IMR-90 (cell line): ENCODE measurements at regions not wholly inside any gene's neighbourhood (a gene's known extent, or its start where the extent isn't known, plus 50 kb on each side); places are given as distances from the start of the nearest gene placed in this dataset.
A peak's percentile ranks its signal among the peaks of the same experiment; 100 is the strongest.

ENCODE experiments used
- ATAC-seq: fragments of 200-7000 bp; cut with Tn5 transposase; 2 replicates; pipeline ENCODE4 v1.9.1; 2020; ENCODE audit warnings: low read depth, mild to moderate bottlenecking, moderate library complexity
- BruUV-seq: library from RNA; stranded (reverse); fragments of 400-500 nt; replicated peaks from 2 replicates; lab custom pipeline; 2021; lab: Mats Ljungman, UMichigan
- CTCF ChIA-PET: fragments of 300-600 bp; formaldehyde crosslinking; extraction: SDS; loops from one replicate; lab custom pipeline; 2021; ENCODE audit warnings: antibody characterized with exemption; lab: Yijun Ruan, JAX
- POLR2A ChIA-PET: fragments of 300-600 bp; sonication (Branson Sonifier 250); formaldehyde crosslinking; loops from one replicate; lab custom pipeline; 2022; ENCODE audit warnings: antibody characterized with exemption; ENCODE audit not compliant: unreplicated experiment; lab: Charles Lee
- DNase-seq: peaks from one replicate; pipeline ENCODE4 v3.0.0; 2013
- H2AFZ ChIP-seq: replicated peaks from 2 replicates; pipeline ENCODE3; 2013; ENCODE audit warnings: low read length, mild to moderate bottlenecking; ENCODE audit not compliant: poor library complexity
- H2AK5ac ChIP-seq: 2 replicates; pipeline ENCODE4 v1.6.1; 2013; ENCODE audit warnings: low read depth, low read length, inconsistent platforms
- H2AK9ac ChIP-seq: replicated peaks from 2 replicates; pipeline ENCODE3; 2013; ENCODE audit warnings: mild to moderate bottlenecking, low read depth, low read length, moderate library complexity; ENCODE audit not compliant: poor library complexity
- H2BK120ac ChIP-seq: 2 replicates; pipeline ENCODE4 v1.6.1; 2013; ENCODE audit warnings: low read depth, low read length, inconsistent platforms
- H2BK15ac ChIP-seq: 3 replicates; pipeline ENCODE4 v1.6.1; 2013; ENCODE audit warnings: low read depth, low read length, inconsistent platforms
- H2BK20ac ChIP-seq: 2 replicates; pipeline ENCODE4 v1.6.1; 2013; ENCODE audit warnings: low read depth, mild to moderate bottlenecking, inconsistent platforms, low read length, moderate library complexity
- H2BK5ac ChIP-seq: 2 replicates; pipeline ENCODE4 v1.6.1; 2013; ENCODE audit warnings: mild to moderate bottlenecking, low read depth, low read length, inconsistent platforms; ENCODE audit not compliant: poor library complexity, severe bottlenecking
- H3K14ac ChIP-seq: replicated peaks from 2 replicates; pipeline ENCODE4 v1.6.1; 2013; ENCODE audit warnings: low read depth, low read length, inconsistent platforms
- H3K18ac ChIP-seq: 2 replicates; pipeline ENCODE4 v1.6.1; 2013; ENCODE audit warnings: low read depth, low read length, control low read depth
- H3K23ac ChIP-seq: 2 replicates; pipeline ENCODE4 v1.6.1; 2013; ENCODE audit warnings: low read depth, low read length, inconsistent platforms
- H3K27ac ChIP-seq: 2 replicates; pipeline ENCODE4 v1.5.1; 2013; ENCODE audit warnings: mild to moderate bottlenecking, control low read depth, low read length; ENCODE audit not compliant: insufficient read depth
- H3K27me3 ChIP-seq: 2 replicates; pipeline ENCODE4 v1.6.1; 2013; ENCODE audit warnings: low read length; ENCODE audit not compliant: control insufficient read depth, insufficient read depth
- H3K36me3 ChIP-seq: 2 replicates; pipeline ENCODE4 v1.6.1; 2013; ENCODE audit warnings: low read length, mixed read lengths; ENCODE audit not compliant: control insufficient read depth, insufficient read depth
- H3K4ac ChIP-seq: 2 replicates; pipeline ENCODE4 v1.6.1; 2013; ENCODE audit warnings: low read depth, low read length, inconsistent platforms
- H3K4me1 ChIP-seq: 2 replicates; pipeline ENCODE4 v1.6.1; 2013; ENCODE audit warnings: low read length, mixed read lengths; ENCODE audit not compliant: control insufficient read depth, insufficient read depth
- H3K4me2 ChIP-seq: 2 replicates; pipeline ENCODE4 v1.6.1; 2013; ENCODE audit warnings: low read depth, mild to moderate bottlenecking, control low read depth, low read length, moderate library complexity
- H3K4me3 ChIP-seq: 2 replicates; pipeline ENCODE4 v1.5.1; 2013; ENCODE audit warnings: low read depth, mild to moderate bottlenecking, control low read depth, low read length, moderate library complexity; ENCODE audit not compliant: insufficient read depth
- H3K56ac ChIP-seq: 2 replicates; pipeline ENCODE4 v1.6.1; 2013; ENCODE audit warnings: low read length, inconsistent platforms; ENCODE audit not compliant: insufficient read depth; ENCODE audit errors: extremely low read depth
- H3K79me1 ChIP-seq, 2 experiments: 2 replicates each; pipeline ENCODE4 v1.6.1; 2013; ENCODE audit warnings: low read length in 2 of 2, inconsistent platforms in 1 of 2, low read depth in 1 of 2
- H3K9ac ChIP-seq: 2 replicates; pipeline ENCODE4 v1.6.1; 2013; ENCODE audit warnings: low read depth, low read length, control low read depth
- H3K9me1 ChIP-seq: 2 replicates; pipeline ENCODE4 v1.6.1; 2013; ENCODE audit warnings: low read length, inconsistent platforms; ENCODE audit not compliant: insufficient read depth
- H3K9me3 ChIP-seq: 2 replicates; pipeline ENCODE4 v1.6.1; 2013; ENCODE audit warnings: low read length; ENCODE audit not compliant: control insufficient read depth, insufficient read depth
- H4K20me1 ChIP-seq: 2 replicates; pipeline ENCODE4 v1.6.1; 2013; ENCODE audit warnings: low read length, inconsistent platforms; ENCODE audit not compliant: insufficient read depth
- H4K5ac ChIP-seq: 2 replicates; pipeline ENCODE4 v1.6.1; 2013; ENCODE audit warnings: mild to moderate bottlenecking, low read depth, low read length, control low read depth
- H4K8ac ChIP-seq, 2 experiments: 2 replicates each; pipeline ENCODE4 v1.6.1; 2013; ENCODE audit warnings: low read depth in 2 of 2, low read length in 2 of 2, control low read depth in 1 of 2, inconsistent platforms in 1 of 2
- H4K91ac ChIP-seq: 2 replicates; pipeline ENCODE4 v1.6.1; 2013; ENCODE audit warnings: low read depth, low read length, inconsistent platforms; ENCODE audit not compliant: insufficient read depth
- CEBPB ChIP-seq: IDR thresholded peaks from 2 replicates; pipeline ENCODE4 v1.6.1; 2012; ENCODE audit warnings: low read depth, low read length, improper control_type of control experiment
- MAZ ChIP-seq: IDR thresholded peaks from 2 replicates; pipeline ENCODE4 v1.6.1; 2012; ENCODE audit warnings: low read depth, mild to moderate bottlenecking, low read length, improper control_type of control experiment, moderate library complexity, borderline replicate concordance
- WGBS, 2 experiments: methylation state at CpG; one replicate each; pipeline versions ENCODE4 v1.1.5 to v1.1.7; 2013; ENCODE audit warnings: missing lambda C conversion rate in 2 of 2; ENCODE audit not compliant: insufficient read length in 1 of 2; ENCODE audit errors: extremely low coverage in 2 of 2; 5-methylcytosine and 5-hydroxymethylcytosine counted together
- dilution Hi-C: fragments of 300-500 bp; cut with HindIII; formaldehyde crosslinking; loops from one replicate; pipeline ENCODE4 v1.14.3; 2018; ENCODE audit warnings: low sequenced_read_pairs; ENCODE audit not compliant: unreplicated experiment
- in situ Hi-C: fragments of 300-500 bp; cut with MboI; formaldehyde crosslinking; loops from 3 replicates; pipeline ENCODE4 v1.14.3; 2019; ENCODE audit warnings: low sequenced_read_pairs, inconsistent platforms, mixed read lengths
- intact Hi-C: fragments of 100-400 bp; cut with micrococcal nuclease; formaldehyde crosslinking; loops from 2 replicates; pipeline ENCODE4 v1.10.0; 2022

GRCh38 chr2:7992612-7993602 is 688.9 kb upstream of the ID2 start:
- POLR2A ChIA-PET, result no interaction called here
- no TSS peak for BruUV-seq
- peak; percentile 60 for ATAC-seq

More at GRCh38 chr2:7992612-7993602, 688.9 kb upstream of the ID2 start:
- intact Hi-C loops (no loop called here), dilution Hi-C loops (no loop called here), in situ Hi-C loops (no loop called here)
- no peak overlapping the region for H3K4ac ChIP-seq
- 0 out of 2 replicates have a peak overlapping the region, but pooled peaks have one; percentile 21 for H3K14ac ChIP-seq
- H2AFZ ChIP-seq, result no peak overlapping the region
- no peaks in the 10 kb centered on the region for H3K9me3 ChIP-seq
- H3K4me3 ChIP-seq, result no peak overlapping the region
- CTCF ChIA-PET, result interaction anchor here (1.1 kb wide), 1 partner anchor 16 kb away, joined by 3 read pairs; no protein-coding TSS in a partner anchor
- no peak overlapping the region for H3K9ac ChIP-seq
- no peak for TF ChIP-seq MAZ
- peak; percentile 29; the same call in 1 of the 2 replicates for TF ChIP-seq CEBPB
- no peak overlapping the region for H4K91ac ChIP-seq
- H2AK5ac ChIP-seq, result peak overlapping the region; percentile 3; the same call in 1 of the 2 replicates
- H3K4me2 ChIP-seq, result 0 out of 2 replicates have a peak overlapping the region, but pooled peaks have one; percentile 14
- H2BK20ac ChIP-seq, result no peak overlapping the region; the same call in 1 of the 2 replicates
- H4K5ac ChIP-seq, result no peak overlapping the region
- H2BK120ac ChIP-seq, result no peak overlapping the region; the same call in 1 of the 2 replicates
- peak; percentile 49 for DNase-seq
- WGBS, 2 experiments, result no CpG with 5 or more reads among the region's 5 CpGs
- no peaks in the 10 kb centered on the region for H3K27me3 ChIP-seq
- H3K23ac ChIP-seq, result peak overlapping the region; percentile 16; the same call in 1 of the 2 replicates
- no peak overlapping the region for H3K18ac ChIP-seq
- H4K20me1 ChIP-seq, result no peaks in the 10 kb centered on the region
- no peaks in the 10 kb centered on the region for H3K36me3 ChIP-seq
- H2BK15ac ChIP-seq, result no peak overlapping the region
- H4K8ac ChIP-seq, result no peak overlapping the region
- H3K79me1 ChIP-seq, result no peaks in the 10 kb centered on the region
- H2AK9ac ChIP-seq, result no peak overlapping the region
- peaks cover 3% of the 10 kb centered on the region for H3K9me1 ChIP-seq
- peaks cover 6% of the 10 kb centered on the region; the same call in 1 of the 2 replicates for H3K4me1 ChIP-seq
- H3K56ac ChIP-seq, result no peak overlapping the region
- no peak overlapping the region for H3K27ac ChIP-seq
- H2BK5ac ChIP-seq, result no peak overlapping the region
